Smooth muscle cell (in vitro differentiated cells): ENCODE measurements at regions not wholly inside any gene's neighbourhood (a gene's known extent, or its start where the extent isn't known, plus 50 kb on each side); places are given as distances from the start of the nearest gene placed in this dataset.
"Not testable (repeated sequence)": the region's sequence is repeated elsewhere in the genome, so short reads cannot be mapped to it uniquely, and the experiment has no call there.

ENCODE experiments used
- DNase-seq: peaks from one replicate; lab custom pipeline; 2025; ENCODE audit not compliant: unreplicated experiment; lab: John Stamatoyannopoulos, UW
- H2AFZ ChIP-seq: fragments of 200-600 bp; sonication (generic); 2 replicates; pipeline ENCODE4 v1.6.0; 2016; ENCODE audit warnings: antibody characterized with exemption, low read depth, mild to moderate bottlenecking
- H3F3A ChIP-seq: fragments of 200-600 bp; sonication (generic); 2 replicates; pipeline ENCODE4 v1.6.0; 2017; ENCODE audit warnings: antibody characterized with exemption, low read depth
- H3K27ac ChIP-seq: fragments of 200-600 bp; sonication (generic); 2 replicates; pipeline ENCODE4 v1.5.1; 2016; ENCODE audit warnings: low read depth, mild to moderate bottlenecking
- H3K27me3 ChIP-seq: fragments of 200-600 bp; sonication (generic); 2 replicates; pipeline ENCODE4 v1.6.1; 2016; ENCODE audit warnings: low read depth, mild to moderate bottlenecking
- H3K36me3 ChIP-seq: fragments of 200-600 bp; sonication (generic); 2 replicates; pipeline ENCODE4 v1.5.1; 2016; ENCODE audit warnings: low read depth
- H3K4me1 ChIP-seq: fragments of 200-600 bp; sonication (generic); 2 replicates; pipeline ENCODE4 v1.5.1; 2016; ENCODE audit warnings: low read depth
- H3K4me2 ChIP-seq: fragments of 200-600 bp; sonication (generic); 2 replicates; pipeline ENCODE4 v1.6.0; 2016; ENCODE audit warnings: mild to moderate bottlenecking
- H3K4me3 ChIP-seq: fragments of 200-600 bp; sonication (generic); 2 replicates; pipeline ENCODE4 v1.5.1; 2016; ENCODE audit warnings: mild to moderate bottlenecking
- H3K79me2 ChIP-seq: fragments of 200-600 bp; sonication (generic); 2 replicates; pipeline ENCODE4 v1.6.0; 2016; ENCODE audit warnings: low read depth, mild to moderate bottlenecking
- H3K9ac ChIP-seq: fragments of 200-600 bp; sonication (generic); 2 replicates; pipeline ENCODE4 v1.6.0; 2016; ENCODE audit warnings: low read depth
- H3K9me3 ChIP-seq: fragments of 200-600 bp; sonication (generic); replicated peaks from 2 replicates; pipeline ENCODE4 v1.5.1; 2016; ENCODE audit warnings: low read depth
- H4K20me1 ChIP-seq: fragments of 200-600 bp; sonication (generic); 2 replicates; pipeline ENCODE4 v1.6.0; 2016; ENCODE audit warnings: low read depth
- CTCF ChIP-seq: fragments of 200-600 bp; sonication (generic); IDR thresholded peaks from 2 replicates; pipeline ENCODE4 v1.5.1; 2017; ENCODE audit warnings: borderline replicate concordance, mild to moderate bottlenecking, antibody characterized with exemption; ENCODE audit not compliant: insufficient read depth, poor library complexity, severe bottlenecking
- WGBS: methylation state at CpG from one replicate; pipeline ENCODE4 v1.1.7; 2016; ENCODE audit warnings: low lambda C conversion rate; 5-methylcytosine and 5-hydroxymethylcytosine counted together

GRCh38 chr7:26978146-26978545 lies 113.8 kb upstream of the SKAP2 start:
- WGBS, result 89% methylated on average over 2 of the region's 2 CpGs
- no peak overlapping the region for H3K27ac ChIP-seq
- no peaks in the 10 kb centered on the region for H3K9me3 ChIP-seq
- DNase-seq, result no peak
- no peak overlapping the region for H3K9ac ChIP-seq
- H3K79me2 ChIP-seq, result no peaks in the 10 kb centered on the region
- peaks cover 3% of the 10 kb centered on the region for H3K27me3 ChIP-seq
- no peak for TF ChIP-seq CTCF
- no peaks in the 10 kb centered on the region for H3K4me1 ChIP-seq
- H3K4me2 ChIP-seq, result no peak overlapping the region
- H3F3A ChIP-seq, result no peaks in the 10 kb centered on the region
- no peaks in the 10 kb centered on the region for H3K36me3 ChIP-seq
- H3K4me3 ChIP-seq, result no peak overlapping the region
- H2AFZ ChIP-seq, result no peak overlapping the region
- no peaks in the 10 kb centered on the region for H4K20me1 ChIP-seq

- H3K27me3 ChIP-seq, result no peaks in the 10 kb centered on the region
- no peak overlapping the region for H2AFZ ChIP-seq
- H3K27ac ChIP-seq, result no peak overlapping the region
- H4K20me1 ChIP-seq, result no peaks in the 10 kb centered on the region
- no peaks in the 10 kb centered on the region for H3K9me3 ChIP-seq
- H3K4me3 ChIP-seq, result no peak overlapping the region
- H3K4me1 ChIP-seq, result no peaks in the 10 kb centered on the region
- H3K9ac ChIP-seq, result no peak overlapping the region
- TF ChIP-seq CTCF, result no peak
- H3K36me3 ChIP-seq, result no peaks in the 10 kb centered on the region
- H3K4me2 ChIP-seq, result no peak overlapping the region
- H3F3A ChIP-seq, result no peaks in the 10 kb centered on the region
- no peak for DNase-seq
- no peaks in the 10 kb centered on the region for H3K79me2 ChIP-seq
Observed at GRCh38 chr7:26976840-26977239, 112.5 kb upstream of the SKAP2 start.

GRCh38 chr7:26971924-26972323 lies 107.5 kb upstream of the SKAP2 start:
- H3K4me2 ChIP-seq, H4K20me1 ChIP-seq, H3K27me3 ChIP-seq, H3K9ac ChIP-seq, DNase-seq, H3K27ac ChIP-seq, H3K9me3 ChIP-seq, H3F3A ChIP-seq, H3K79me2 ChIP-seq, H3K4me1 ChIP-seq, H3K36me3 ChIP-seq, H2AFZ ChIP-seq, H3K4me3 ChIP-seq: not testable (repeated sequence)
- WGBS, result 94% methylated on average over 2 of the region's 2 CpGs

GRCh38 chr7:26965724-26966123 lies 101.3 kb upstream of the SKAP2 start:
- no peak for DNase-seq
- H3K79me2 ChIP-seq, result no peaks in the 10 kb centered on the region
- WGBS, result 92% methylated on average over 3 of the region's 3 CpGs
- H3K9ac ChIP-seq, result no peak overlapping the region
- H3K36me3 ChIP-seq, result no peaks in the 10 kb centered on the region
- H3F3A ChIP-seq, result no peaks in the 10 kb centered on the region
- no peak overlapping the region for H3K4me2 ChIP-seq
- no peaks in the 10 kb centered on the region for H4K20me1 ChIP-seq
- H2AFZ ChIP-seq, result no peak overlapping the region
- no peaks in the 10 kb centered on the region for H3K27me3 ChIP-seq
- TF ChIP-seq CTCF, result no peak
- no peak overlapping the region for H3K27ac ChIP-seq
- no peak overlapping the region for H3K4me3 ChIP-seq
- H3K9me3 ChIP-seq, result no peaks in the 10 kb centered on the region
- no peaks in the 10 kb centered on the region for H3K4me1 ChIP-seq
